A673 (cell line): ENCODE measurements at regions not wholly inside any gene's neighbourhood (a gene's known extent, or its start where the extent isn't known, plus 50 kb on each side); places are given as distances from the start of the nearest gene placed in this dataset.

Experiments used
- BruUV-seq: library from RNA; stranded (reverse); fragments of 400-500 nt; replicated peaks from 2 replicates; lab custom pipeline; 2021; lab: Mats Ljungman, UMichigan
- CTCF ChIA-PET: fragments of 300-600 bp; sonication (Branson Sonifier 250); formaldehyde crosslinking; loops from one replicate; lab custom pipeline; 2022; ENCODE audit warnings: antibody characterized with exemption; lab: Charles Lee
- POLR2A ChIA-PET: fragments of 300-600 bp; sonication (Branson Sonifier 250); formaldehyde crosslinking; loops from one replicate; lab custom pipeline; 2022; ENCODE audit warnings: antibody characterized with exemption; ENCODE audit not compliant: low non-redundant PET; lab: Charles Lee
- DNase-seq: peaks from one replicate; pipeline ENCODE4 v3.0.0-alpha.2; 2015; ENCODE audit warnings: low spot score
- H3K27ac ChIP-seq: fragments of 200-600 bp; sonication (generic); 2 replicates; pipeline ENCODE4 v1.5.1; 2016; ENCODE audit warnings: mixed run types, low read depth, mild to moderate bottlenecking, mixed read lengths, antibody characterized with exemption, low read length; ENCODE audit not compliant: poor library complexity, severe bottlenecking
- H3K27me3 ChIP-seq: fragments of 200-600 bp; sonication (generic); replicated peaks from 2 replicates; pipeline ENCODE4 v1.6.1; 2017; ENCODE audit warnings: mixed run types, low read depth, mild to moderate bottlenecking, mixed read lengths, antibody characterized with exemption, low read length; ENCODE audit not compliant: insufficient read depth, poor library complexity
- H3K36me3 ChIP-seq: fragments of 200-600 bp; sonication (generic); 2 replicates; pipeline ENCODE4 v1.6.1; 2016; ENCODE audit warnings: mixed run types, mild to moderate bottlenecking, mixed read lengths, antibody characterized with exemption, low read length; ENCODE audit not compliant: insufficient read depth, poor library complexity, severe bottlenecking
- H3K4me1 ChIP-seq: fragments of 200-600 bp; sonication (generic); 2 replicates; pipeline ENCODE4 v1.6.1; 2017; ENCODE audit warnings: mixed run types, mild to moderate bottlenecking, mixed read lengths, antibody characterized with exemption, low read length; ENCODE audit not compliant: insufficient read depth, poor library complexity, severe bottlenecking
- H3K4me3 ChIP-seq: fragments of 200-600 bp; sonication (generic); 2 replicates; pipeline ENCODE4 v1.5.1; 2016; ENCODE audit warnings: low read depth, mixed run types, mild to moderate bottlenecking, mixed read lengths, low read length; ENCODE audit not compliant: poor library complexity, severe bottlenecking
- H3K9me3 ChIP-seq: fragments of 200-600 bp; sonication (generic); 2 replicates; pipeline ENCODE4 v1.6.1; 2016; ENCODE audit warnings: mixed run types, low read depth, mild to moderate bottlenecking, mixed read lengths, antibody characterized with exemption, low read length; ENCODE audit not compliant: poor library complexity, severe bottlenecking
- EZH2 ChIP-seq: fragments of 200-600 bp; sonication (generic); IDR thresholded peaks from 2 replicates; pipeline ENCODE4 v1.6.1; 2017; ENCODE audit warnings: borderline replicate concordance, low read depth, mild to moderate bottlenecking, mixed read lengths, antibody characterized with exemption, low read length; ENCODE audit not compliant: poor library complexity, severe bottlenecking
- intact Hi-C: fragments of 100-400 bp; cut with micrococcal nuclease; formaldehyde crosslinking; loops from one replicate; pipeline ENCODE4 v1.10.0; 2022; ENCODE audit not compliant: unreplicated experiment
- TF ChIP-seq, protein P1 (sequence below): fragments of 300-800, 200-600 bp; sonication (generic); conservative IDR thresholded peaks from 2 replicates; pipeline ENCODE4 v1.5.1; 2017; ENCODE audit warnings: low read depth, mild to moderate bottlenecking, antibody characterized with exemption, low read length, moderate library complexity, mixed read lengths

DNA sequence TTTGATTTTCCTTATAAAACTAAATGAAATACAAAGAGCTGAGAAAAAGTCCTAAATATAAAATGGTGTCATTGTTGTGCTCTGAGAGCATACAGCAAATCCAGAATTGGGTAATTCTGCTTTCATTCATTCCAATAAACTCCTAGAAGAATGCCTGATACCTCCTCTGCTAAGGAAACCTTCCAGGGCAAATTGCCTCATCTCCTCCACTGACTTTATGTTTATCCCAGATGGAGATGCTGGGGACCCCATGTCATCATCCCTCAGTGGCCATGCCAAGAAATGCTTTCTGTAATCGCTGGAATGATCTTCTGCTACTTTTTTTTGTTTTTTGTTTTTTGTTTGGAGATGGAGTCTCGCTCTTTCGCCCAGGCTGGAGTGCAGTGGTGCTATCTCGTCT is 119.3 kb upstream of the PRKCQ start:
- TF ChIP-seq EZH2 = no peak
- TF ChIP-seq, protein P1, sequence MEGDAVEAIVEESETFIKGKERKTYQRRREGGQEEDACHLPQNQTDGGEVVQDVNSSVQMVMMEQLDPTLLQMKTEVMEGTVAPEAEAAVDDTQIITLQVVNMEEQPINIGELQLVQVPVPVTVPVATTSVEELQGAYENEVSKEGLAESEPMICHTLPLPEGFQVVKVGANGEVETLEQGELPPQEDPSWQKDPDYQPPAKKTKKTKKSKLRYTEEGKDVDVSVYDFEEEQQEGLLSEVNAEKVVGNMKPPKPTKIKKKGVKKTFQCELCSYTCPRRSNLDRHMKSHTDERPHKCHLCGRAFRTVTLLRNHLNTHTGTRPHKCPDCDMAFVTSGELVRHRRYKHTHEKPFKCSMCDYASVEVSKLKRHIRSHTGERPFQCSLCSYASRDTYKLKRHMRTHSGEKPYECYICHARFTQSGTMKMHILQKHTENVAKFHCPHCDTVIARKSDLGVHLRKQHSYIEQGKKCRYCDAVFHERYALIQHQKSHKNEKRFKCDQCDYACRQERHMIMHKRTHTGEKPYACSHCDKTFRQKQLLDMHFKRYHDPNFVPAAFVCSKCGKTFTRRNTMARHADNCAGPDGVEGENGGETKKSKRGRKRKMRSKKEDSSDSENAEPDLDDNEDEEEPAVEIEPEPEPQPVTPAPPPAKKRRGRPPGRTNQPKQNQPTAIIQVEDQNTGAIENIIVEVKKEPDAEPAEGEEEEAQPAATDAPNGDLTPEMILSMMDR = no peak
- BruUV-seq = no TSS peak
- Histone ChIP-seq H3K4me1 (peaks cover 4% of the 10 kb centered on the region), H3K36me3 (no peaks in the 10 kb centered on the region), H3K27ac (no peak overlapping the region), H3K27me3 (peaks cover 3% of the 10 kb centered on the region), H3K4me3 (no peak overlapping the region), H3K9me3 (no peaks in the 10 kb centered on the region)
- intact Hi-C loops = no loop called here
- ChIA-PET CTCF (no interaction called here), POLR2A (no interaction called here)
- no peak for DNase-seq

DNA sequence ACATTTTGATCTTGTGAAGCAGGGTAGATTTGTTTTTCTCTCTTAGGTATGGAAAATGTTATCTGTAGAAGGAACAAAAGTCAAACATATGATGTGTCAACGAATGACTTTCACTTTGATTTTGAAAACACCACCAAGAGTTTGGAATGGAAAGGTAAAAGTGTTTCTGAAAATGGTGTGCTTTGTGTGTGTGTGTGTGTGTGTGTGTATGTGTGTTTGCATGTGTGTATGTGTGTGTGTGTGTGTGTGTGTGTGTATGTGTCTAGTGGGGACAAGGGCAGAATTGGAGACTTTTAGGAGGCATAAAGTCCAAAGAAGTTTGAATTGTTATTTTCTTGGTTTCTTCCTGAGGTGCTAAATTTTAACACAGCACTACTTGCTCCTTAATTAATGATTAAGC is 115.4 kb upstream of the PRKCQ start:
- intact Hi-C loops = no loop called here
- Histone ChIP-seq H3K4me3 (no peak overlapping the region), H3K27me3 (peaks cover 8% of the 10 kb centered on the region), H3K9me3 (no peaks in the 10 kb centered on the region), H3K4me1 (peaks cover 3% of the 10 kb centered on the region), H3K36me3 (no peaks in the 10 kb centered on the region), H3K27ac (no peak overlapping the region)
- ChIA-PET POLR2A (no interaction called here), CTCF (no interaction called here)
- DNase-seq = no peak
- TF ChIP-seq, protein P1 = no peak
- TF ChIP-seq EZH2 = no peak
- BruUV-seq = no TSS peak

DNA sequence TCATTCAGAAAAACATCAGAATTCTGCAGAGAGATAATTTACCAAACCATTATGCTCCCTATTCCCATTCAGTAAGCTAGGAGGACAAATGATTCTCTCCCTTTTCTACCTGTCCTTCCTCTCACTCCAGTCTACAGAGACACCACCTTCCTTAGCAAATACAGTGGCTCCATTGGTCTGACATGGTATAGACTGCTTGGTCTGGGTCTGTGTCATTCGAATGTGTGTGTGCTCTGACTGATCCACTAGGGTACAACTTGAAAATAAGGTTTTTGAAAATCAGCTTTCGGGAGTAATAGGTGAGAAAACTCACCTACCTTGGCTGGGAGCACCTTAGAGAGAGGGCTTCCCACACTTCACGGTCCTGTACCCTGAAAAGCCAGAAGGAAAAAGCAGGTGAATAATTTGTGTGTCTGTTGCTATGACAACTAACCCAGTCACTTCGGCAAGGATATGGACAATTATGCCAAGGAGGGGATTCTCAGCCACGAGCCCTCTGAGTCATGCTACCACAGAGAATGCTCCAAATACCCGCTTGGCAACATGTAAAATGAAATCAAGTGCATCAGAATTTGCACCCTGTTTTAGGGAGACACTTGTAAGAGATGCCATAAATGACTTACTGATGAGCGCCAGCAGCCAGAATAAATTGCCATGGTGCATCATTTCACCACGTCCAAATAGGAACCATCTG is 114.5 kb upstream of the PRKCQ start:
- no peaks in the 10 kb centered on the region for H3K4me1 ChIP-seq
- no TSS peak for BruUV-seq
- no peak for TF ChIP-seq EZH2
- TF ChIP-seq, protein P1 = no peak
- H3K27me3 ChIP-seq = peaks cover 8% of the 10 kb centered on the region
- DNase-seq = peak; percentile 21
- intact Hi-C loops = no loop called here
- POLR2A ChIA-PET = no interaction called here
- H3K36me3 ChIP-seq = no peaks in the 10 kb centered on the region
- H3K4me3 ChIP-seq = no peak overlapping the region
- CTCF ChIA-PET = no interaction called here
- H3K27ac ChIP-seq = no peak overlapping the region
- H3K9me3 ChIP-seq = no peaks in the 10 kb centered on the region
